GM19025 (cell line): ENCODE measurements at regions not wholly inside any gene's neighbourhood (a gene's known extent, or its start where the extent isn't known, plus 50 kb on each side); places are given as distances from the start of the nearest gene placed in this dataset.

Experiments used
- ATAC-seq: cut with Tn5 transposase; IDR thresholded peaks from one replicate; pipeline ENCODE4 v1.9.1; 2021; ENCODE audit warnings: mild to moderate bottlenecking, low read depth, moderate library complexity; ENCODE audit not compliant: unreplicated experiment

DNA sequence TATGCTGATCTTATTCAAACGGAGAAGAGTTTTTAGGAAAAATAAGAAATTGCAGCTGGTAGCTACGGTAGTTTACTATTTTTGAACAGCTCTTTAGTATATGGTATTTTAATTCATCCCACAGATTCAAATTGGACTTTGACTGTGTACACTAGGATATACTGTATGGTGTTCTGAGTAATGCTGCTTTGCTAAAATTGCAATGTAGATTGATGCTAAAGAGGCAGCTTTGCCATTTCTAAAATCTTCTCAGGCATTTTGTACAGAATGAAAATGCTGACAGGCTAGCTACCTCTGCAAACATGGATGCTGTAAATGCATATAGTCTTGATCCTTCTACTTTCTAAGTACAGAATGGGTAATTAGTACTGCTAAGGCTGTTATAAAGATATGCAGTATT lies 826.6 kb upstream of the POU3F3 start:
- ATAC-seq, result no peak

GRCh38 chr2:104028061-104028460 lies 825.9 kb upstream of the POU3F3 start:
- ATAC-seq, result no peak

- no peak for ATAC-seq
Measured at GRCh38 chr2:104033399-104033798, 820.5 kb upstream of the POU3F3 start.

GRCh38 chr2:104040771-104041170 lies 813.1 kb upstream of the POU3F3 start:
- ATAC-seq, result no peak

- no peak for ATAC-seq
Measured at GRCh38 chr2:104041351-104041750, 812.6 kb upstream of the POU3F3 start.

GRCh38 chr2:104043864-104044263 lies 810.1 kb upstream of the POU3F3 start:
- ATAC-seq, result no peak

DNA sequence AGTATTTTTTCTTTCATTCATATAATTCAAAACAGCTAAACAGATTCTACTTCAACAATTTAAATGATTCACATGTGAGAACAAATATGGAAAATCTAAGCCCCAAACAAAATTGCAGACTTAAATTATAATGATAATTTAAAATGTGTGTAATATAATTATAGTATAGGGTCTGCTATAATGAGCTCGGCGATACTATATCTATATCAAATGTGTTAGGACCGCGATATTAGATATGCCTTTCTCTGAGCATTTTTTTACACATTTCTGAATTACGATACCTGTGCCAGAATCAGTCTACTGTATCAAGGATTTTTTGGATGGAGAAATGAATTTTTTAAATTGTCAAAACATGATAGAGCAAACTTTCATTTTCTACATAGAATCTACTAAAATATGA lies 808.8 kb upstream of the POU3F3 start:
- no peak for ATAC-seq

DNA sequence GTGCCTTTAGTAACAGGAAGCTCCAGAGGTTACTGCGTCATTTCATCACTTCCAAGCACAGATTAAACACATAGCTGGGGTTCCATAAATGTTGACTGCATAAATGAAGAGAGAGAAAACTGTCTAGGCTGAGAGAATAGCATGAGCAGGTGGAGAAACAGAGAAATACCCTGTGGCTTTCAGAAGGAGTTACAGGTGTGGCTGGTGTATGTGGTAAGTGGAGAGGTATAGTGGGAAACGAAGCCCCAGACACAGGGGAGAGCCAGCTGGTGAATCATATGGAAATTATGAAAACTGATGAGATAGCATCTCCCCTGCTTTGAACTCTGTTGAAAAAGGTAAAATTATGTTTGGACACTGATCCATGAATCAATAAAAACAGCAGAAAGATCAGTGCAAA lies 807.4 kb upstream of the POU3F3 start:
- ATAC-seq, result no peak

DNA sequence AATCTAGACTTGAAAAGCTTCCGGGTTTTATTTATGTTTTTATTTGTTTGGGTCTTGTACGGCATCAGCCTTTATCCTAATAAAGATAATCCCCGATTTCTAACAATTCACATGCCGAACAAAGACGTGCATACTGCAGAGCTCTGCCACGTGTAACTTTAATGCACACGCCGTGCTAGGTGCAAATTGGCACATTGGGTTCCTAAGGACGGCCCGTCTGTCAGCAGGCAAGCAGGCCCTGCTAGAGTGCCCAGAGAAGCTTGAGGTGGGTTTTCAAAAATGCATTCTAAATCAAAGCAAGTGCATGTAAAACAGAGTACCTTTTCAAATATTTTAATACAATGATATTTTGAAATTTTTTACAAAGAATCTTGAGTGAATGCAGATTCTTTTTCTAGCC lies 806.4 kb upstream of the POU3F3 start:
- ATAC-seq, result no peak

DNA sequence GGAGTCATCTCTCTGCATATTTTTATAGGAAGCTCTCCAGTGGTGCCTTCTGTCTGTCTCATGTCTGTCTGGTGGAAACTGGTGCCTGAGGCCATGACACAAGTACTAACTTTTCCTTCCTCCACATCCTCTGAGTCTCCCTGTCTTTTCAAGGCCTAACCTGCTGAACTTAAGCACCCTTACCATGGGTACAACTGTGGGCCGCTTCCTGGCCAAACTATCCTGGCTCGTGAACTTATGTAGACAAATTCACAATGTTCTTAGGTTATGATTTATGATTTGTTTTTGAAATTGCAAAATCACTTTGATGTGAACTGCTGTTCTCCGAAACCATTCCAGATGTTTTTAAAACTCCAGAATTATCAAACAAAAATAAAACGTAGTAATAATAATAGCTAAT lies 804.5 kb upstream of the POU3F3 start:
- no peak for ATAC-seq

GRCh38 chr2:104049981-104050380 lies 803.9 kb upstream of the POU3F3 start:
- no peak for ATAC-seq

DNA sequence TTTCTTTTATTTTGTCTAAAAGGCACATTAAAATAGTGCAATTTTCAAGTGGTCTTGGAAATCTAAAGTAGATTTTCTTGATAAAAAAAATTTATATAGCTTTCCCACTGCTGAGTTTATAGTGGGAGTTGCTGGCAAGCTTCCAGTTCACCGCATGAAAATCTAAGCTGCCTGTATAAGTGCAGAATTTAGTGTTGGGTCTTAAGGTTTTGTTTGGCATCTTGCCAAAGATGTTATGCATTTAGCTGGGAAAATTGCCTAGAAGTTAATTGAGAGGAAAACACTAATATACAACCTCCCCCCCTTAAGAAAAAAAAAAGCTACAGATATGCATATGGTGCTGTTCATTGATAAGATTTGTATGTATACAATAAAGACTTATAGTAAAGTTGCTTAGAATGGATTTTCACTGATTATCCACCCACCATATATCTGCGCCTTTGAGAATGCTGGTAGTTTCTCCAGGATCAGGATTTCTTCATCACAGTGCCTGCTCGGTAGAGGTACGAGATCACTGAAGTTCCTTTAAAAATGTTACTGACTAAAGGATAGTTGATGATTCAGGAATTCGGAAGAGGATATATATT lies 803.2 kb upstream of the POU3F3 start:
- no peak for ATAC-seq

- ATAC-seq, result no peak
Measured at GRCh38 chr2:104051766-104052165, 802.1 kb upstream of the POU3F3 start.

DNA sequence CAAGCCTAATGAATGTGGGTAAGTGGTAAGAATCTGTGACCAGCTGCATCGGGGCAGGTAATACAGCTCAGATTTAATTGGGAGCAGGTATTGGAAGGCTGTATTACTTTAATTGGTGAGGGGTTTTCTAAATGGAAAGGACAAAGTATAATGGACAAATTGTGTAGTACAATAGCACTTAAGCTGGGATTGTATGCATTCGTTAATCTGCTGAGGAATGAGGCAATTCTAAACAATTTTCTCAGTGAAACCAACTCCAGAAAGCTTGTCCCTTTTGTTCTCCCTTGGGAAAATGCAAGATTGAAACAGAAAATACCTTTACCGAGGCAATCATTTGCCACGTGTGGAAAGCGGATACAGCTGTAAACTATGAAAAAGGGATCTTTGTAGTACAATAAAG lies 801.6 kb upstream of the POU3F3 start:
- no peak for ATAC-seq

DNA sequence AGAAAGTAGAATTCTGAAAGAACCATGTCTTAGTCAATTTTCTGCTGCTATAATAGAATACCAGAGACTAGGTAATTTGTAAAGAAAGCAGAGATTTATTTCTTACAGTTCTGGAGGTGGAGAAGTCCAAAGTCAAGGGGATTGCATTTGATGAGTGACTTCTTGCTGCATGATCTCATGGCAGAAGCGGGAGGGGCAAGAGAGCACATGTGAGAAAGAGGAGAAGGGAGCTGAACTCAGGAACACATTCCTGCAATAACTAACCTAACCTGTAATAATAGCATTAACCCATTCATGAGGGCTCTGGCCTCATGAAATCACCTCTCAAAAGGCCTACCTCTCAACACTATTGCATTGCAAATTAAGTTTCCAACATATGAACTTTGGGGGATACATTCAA lies 797.5 kb upstream of the POU3F3 start:
- ATAC-seq, result no peak

DNA sequence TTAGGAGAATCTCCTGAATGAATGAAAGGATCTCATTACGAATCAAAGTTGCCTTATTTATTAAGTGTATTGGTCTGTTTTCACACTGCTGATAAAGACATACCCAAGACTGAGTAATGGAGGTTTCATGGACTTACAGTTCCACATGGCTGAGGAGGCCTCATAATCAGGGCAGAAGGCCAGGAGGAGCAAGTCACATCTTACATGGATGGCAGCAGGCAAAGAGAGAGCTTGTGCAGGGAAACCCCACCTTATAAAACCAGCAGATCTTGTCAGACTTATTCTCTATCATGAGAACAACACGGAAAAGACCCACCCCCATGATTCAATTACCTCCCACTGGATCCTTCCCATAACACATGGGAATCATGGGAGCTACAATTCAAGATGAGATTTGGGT lies 785.2 kb upstream of the POU3F3 start:
- ATAC-seq, result no peak

GRCh38 chr2:104077573-104077972 lies 776.3 kb upstream of the POU3F3 start:
- no peak for ATAC-seq

DNA sequence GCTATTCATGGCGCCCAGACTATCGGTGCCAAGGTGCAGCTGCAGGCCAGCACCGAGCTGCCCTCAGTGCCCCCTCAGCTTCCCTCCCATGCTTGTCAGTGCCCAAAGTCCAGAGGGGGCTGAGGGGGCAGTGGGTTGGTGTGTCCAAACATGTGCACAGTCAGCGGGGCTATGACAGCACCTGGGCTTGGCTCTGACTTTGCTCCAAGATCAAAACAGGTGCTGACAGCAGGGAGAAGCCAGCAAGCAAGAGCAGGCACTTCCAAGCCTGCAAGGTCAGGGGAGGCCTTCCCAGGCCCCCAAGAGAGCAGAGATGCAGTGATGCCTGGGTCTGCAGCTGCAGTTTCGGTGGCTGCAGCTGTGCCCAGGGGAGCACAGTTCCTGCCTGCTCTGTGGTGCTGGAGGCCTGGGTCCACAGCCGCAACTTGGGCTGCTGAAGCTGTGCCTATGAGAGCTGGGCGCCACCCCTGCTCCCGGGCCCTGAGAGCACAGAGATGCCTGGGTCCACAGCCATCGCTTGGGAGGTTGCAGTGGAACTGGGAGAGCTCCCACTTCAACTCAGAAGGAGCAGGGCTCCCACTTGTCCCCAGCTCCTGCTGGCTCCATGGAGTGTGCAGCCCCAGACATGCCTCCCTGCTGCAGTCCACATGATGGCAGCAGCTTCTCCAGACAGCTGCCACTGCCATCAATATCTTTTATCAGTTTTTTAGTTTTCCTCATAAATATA lies 775.3 kb upstream of the POU3F3 start:
- no peak for ATAC-seq

DNA sequence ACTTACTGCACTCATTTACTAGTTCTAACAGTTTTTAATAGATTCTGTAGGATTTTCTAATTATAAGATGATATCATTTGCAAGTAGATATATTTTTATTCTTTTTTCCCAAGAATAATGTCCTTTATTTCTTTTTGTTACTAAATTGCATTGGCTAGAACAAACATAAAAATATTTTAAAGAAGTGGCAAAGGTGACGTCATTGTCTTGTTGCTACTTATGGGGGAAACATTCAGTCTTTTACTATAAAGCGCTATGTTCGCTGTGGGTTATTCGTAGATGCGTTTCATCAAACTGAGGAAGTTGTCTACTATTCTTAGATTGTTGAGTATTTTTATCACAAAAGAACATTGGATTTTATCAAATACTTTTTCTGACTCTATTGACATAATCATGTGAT lies 765.2 kb upstream of the POU3F3 start:
- ATAC-seq, result no peak

GRCh38 chr2:104090407-104090806 lies 763.5 kb upstream of the POU3F3 start:
- ATAC-seq, result no peak

- ATAC-seq, result no peak
Measured at GRCh38 chr2:104091894-104092293, 762.0 kb upstream of the POU3F3 start.

GRCh38 chr2:104092886-104093285 lies 761.0 kb upstream of the POU3F3 start:
- no peak for ATAC-seq

DNA sequence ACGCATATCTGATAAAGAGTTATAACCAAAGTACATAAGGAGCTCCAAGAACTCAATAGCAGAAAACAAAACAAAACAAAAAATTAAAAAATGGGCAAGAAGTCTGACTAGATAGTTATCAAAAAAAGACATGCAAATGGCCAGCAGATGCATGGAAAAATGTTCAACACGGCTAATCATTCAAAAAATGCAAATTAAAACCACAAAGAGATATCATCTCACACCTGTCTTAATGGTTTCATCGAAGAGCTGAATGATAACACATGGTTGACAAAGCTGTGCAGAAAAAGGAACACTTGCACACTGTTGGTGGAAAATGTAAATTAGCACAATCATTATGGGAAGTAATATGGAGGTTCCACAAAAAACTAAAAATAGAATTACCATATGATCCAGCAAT lies 751.3 kb upstream of the POU3F3 start:
- ATAC-seq, result no peak
